K562 (cell line): ENCODE measurements at regions not wholly inside any gene's neighbourhood (a gene's known extent, or its start where the extent isn't known, plus 50 kb on each side); places are given as distances from the start of the nearest gene placed in this dataset.

Experiments
- ARID2 ChIP-seq: fragments of 450-650 bp; IDR thresholded peaks from 2 replicates; pipeline ENCODE4 v1.6.1; 2017; ENCODE audit warnings: antibody characterized with exemption, mild to moderate bottlenecking
- CBX1 ChIP-seq: sonication (generic); IDR thresholded peaks from 2 replicates; pipeline ENCODE4 v1.6.1; 2016; ENCODE audit warnings: antibody characterized with exemption, low read depth, mild to moderate bottlenecking
- DDX20 ChIP-seq: fragments of 450-650 bp; IDR thresholded peaks from 2 replicates; pipeline ENCODE4 v1.6.1; 2016; ENCODE audit warnings: missing genetic modification characterization, low read depth, mild to moderate bottlenecking, missing compliant biosample characterization, moderate library complexity
- EP300 ChIP-seq: IDR thresholded peaks from 2 replicates; pipeline ENCODE4 v1.6.1; 2012; ENCODE audit warnings: low read length, improper control_type of control experiment
- HDAC3 ChIP-seq: fragments of 450-650 bp; IDR thresholded peaks from 2 replicates; pipeline ENCODE4 v1.6.1; 2018; ENCODE audit warnings: borderline replicate concordance, mild to moderate bottlenecking, moderate library complexity; ENCODE audit not compliant: partially characterized antibody
- KLF16 ChIP-seq: IDR thresholded peaks from 2 replicates; pipeline ENCODE4 v1.6.1; 2016; ENCODE audit warnings: antibody characterized with exemption
- NBN ChIP-seq: fragments of 450-650 bp; IDR thresholded peaks from 2 replicates; pipeline ENCODE4 v1.6.1; 2016; ENCODE audit warnings: low read depth, mild to moderate bottlenecking
- PHF8 ChIP-seq: fragments of 200-600 bp; sonication (generic); IDR thresholded peaks from 2 replicates; pipeline ENCODE4 v1.6.1; 2012; ENCODE audit warnings: mixed run types, mild to moderate bottlenecking, inconsistent platforms, low read length, moderate library complexity, borderline replicate concordance
- RBM22 ChIP-seq: fragments of 200-400 bp; formaldehyde crosslinking; IDR thresholded peaks from 2 replicates; pipeline ENCODE4 v1.6.1; 2018; ENCODE audit warnings: low read length, low read depth; ENCODE audit not compliant: poor library complexity, severe bottlenecking
- TAF15 ChIP-seq: fragments of 200-400 bp; formaldehyde crosslinking; IDR thresholded peaks from 2 replicates; pipeline ENCODE4 v1.6.1; 2017; ENCODE audit warnings: mild to moderate bottlenecking, low read depth, low read length, moderate library complexity
- ZNF224 ChIP-seq: sonication (generic); formaldehyde crosslinking; IDR thresholded peaks from 2 replicates; pipeline ENCODE4 v1.8.0; 2022; ENCODE audit warnings: mild to moderate bottlenecking, missing genetic modification reagents
- ZNF717 ChIP-seq: fragments of 250-450 bp; sonication (Bioruptor Pico); IDR thresholded peaks from 2 replicates; pipeline ENCODE4 v1.5.0; 2021
- ZNF766 ChIP-seq: fragments of 200-800 bp; sonication (Bioruptor generic); conservative IDR thresholded peaks from 2 replicates; pipeline ENCODE4 v1.6.1; 2016; ENCODE audit warnings: missing genetic modification characterization, missing compliant biosample characterization
- TF ChIP-seq, protein P1 (sequence below), 2 experiments: IDR thresholded peaks; 2 replicates each; pipeline ENCODE4 v1.6.1; 2012; ENCODE audit warnings: improper control_type of control experiment in 2 of 2, low read depth in 2 of 2, low read length in 2 of 2, borderline replicate concordance in 1 of 2
- TF ChIP-seq, protein P2 (sequence below): fragments of 250-450 bp; sonication (Bioruptor Pico); IDR thresholded peaks from 2 replicates; pipeline ENCODE4 v1.4.0; 2020
- TF ChIP-seq, protein P3 (sequence below): fragments of 250-450 bp; sonication (Bioruptor Pico); IDR thresholded peaks from 2 replicates; pipeline ENCODE4 v1.5.1; 2021; ENCODE audit warnings: mild to moderate bottlenecking
- TF ChIP-seq, protein P4 (sequence below): fragments of 250-450 bp; sonication (Bioruptor Pico); IDR thresholded peaks from 2 replicates; pipeline ENCODE4 v1.4.0; 2020

DNA sequence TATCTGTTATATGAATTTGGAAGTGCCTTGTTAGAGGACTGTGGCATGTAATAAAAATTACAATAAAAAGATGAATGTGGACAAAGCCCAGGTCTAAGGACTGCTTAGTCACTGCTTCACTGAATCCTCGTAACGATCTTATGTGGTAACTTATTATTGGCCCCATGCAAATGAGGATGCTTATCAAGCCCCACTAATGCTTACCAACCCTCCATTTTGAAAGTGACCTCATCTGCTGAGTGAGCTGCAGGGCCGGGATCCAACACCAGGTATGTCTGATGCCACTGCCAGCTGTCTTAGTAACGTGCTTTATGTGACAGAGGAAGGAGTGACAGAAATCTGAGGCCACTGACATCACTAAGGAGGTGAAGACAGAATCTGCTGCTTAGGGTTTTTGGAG lies 65.3 kb upstream of the CCDC85A start (continued):
- TF ChIP-seq, protein P1, sequence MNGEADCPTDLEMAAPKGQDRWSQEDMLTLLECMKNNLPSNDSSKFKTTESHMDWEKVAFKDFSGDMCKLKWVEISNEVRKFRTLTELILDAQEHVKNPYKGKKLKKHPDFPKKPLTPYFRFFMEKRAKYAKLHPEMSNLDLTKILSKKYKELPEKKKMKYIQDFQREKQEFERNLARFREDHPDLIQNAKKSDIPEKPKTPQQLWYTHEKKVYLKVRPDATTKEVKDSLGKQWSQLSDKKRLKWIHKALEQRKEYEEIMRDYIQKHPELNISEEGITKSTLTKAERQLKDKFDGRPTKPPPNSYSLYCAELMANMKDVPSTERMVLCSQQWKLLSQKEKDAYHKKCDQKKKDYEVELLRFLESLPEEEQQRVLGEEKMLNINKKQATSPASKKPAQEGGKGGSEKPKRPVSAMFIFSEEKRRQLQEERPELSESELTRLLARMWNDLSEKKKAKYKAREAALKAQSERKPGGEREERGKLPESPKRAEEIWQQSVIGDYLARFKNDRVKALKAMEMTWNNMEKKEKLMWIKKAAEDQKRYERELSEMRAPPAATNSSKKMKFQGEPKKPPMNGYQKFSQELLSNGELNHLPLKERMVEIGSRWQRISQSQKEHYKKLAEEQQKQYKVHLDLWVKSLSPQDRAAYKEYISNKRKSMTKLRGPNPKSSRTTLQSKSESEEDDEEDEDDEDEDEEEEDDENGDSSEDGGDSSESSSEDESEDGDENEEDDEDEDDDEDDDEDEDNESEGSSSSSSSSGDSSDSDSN (IDR thresholded peaks at IDR 0.05; ENCODE audit: borderline replicate concordance in 1 of 2, low read depth in 2 of 2, low read length in 2 of 2), result no peak
- no peak for TF ChIP-seq KLF16
- TF ChIP-seq EP300, result no peak
- no peak for TF ChIP-seq ZNF224 (CRISPR knock-in tag)
- TF ChIP-seq, protein P2, sequence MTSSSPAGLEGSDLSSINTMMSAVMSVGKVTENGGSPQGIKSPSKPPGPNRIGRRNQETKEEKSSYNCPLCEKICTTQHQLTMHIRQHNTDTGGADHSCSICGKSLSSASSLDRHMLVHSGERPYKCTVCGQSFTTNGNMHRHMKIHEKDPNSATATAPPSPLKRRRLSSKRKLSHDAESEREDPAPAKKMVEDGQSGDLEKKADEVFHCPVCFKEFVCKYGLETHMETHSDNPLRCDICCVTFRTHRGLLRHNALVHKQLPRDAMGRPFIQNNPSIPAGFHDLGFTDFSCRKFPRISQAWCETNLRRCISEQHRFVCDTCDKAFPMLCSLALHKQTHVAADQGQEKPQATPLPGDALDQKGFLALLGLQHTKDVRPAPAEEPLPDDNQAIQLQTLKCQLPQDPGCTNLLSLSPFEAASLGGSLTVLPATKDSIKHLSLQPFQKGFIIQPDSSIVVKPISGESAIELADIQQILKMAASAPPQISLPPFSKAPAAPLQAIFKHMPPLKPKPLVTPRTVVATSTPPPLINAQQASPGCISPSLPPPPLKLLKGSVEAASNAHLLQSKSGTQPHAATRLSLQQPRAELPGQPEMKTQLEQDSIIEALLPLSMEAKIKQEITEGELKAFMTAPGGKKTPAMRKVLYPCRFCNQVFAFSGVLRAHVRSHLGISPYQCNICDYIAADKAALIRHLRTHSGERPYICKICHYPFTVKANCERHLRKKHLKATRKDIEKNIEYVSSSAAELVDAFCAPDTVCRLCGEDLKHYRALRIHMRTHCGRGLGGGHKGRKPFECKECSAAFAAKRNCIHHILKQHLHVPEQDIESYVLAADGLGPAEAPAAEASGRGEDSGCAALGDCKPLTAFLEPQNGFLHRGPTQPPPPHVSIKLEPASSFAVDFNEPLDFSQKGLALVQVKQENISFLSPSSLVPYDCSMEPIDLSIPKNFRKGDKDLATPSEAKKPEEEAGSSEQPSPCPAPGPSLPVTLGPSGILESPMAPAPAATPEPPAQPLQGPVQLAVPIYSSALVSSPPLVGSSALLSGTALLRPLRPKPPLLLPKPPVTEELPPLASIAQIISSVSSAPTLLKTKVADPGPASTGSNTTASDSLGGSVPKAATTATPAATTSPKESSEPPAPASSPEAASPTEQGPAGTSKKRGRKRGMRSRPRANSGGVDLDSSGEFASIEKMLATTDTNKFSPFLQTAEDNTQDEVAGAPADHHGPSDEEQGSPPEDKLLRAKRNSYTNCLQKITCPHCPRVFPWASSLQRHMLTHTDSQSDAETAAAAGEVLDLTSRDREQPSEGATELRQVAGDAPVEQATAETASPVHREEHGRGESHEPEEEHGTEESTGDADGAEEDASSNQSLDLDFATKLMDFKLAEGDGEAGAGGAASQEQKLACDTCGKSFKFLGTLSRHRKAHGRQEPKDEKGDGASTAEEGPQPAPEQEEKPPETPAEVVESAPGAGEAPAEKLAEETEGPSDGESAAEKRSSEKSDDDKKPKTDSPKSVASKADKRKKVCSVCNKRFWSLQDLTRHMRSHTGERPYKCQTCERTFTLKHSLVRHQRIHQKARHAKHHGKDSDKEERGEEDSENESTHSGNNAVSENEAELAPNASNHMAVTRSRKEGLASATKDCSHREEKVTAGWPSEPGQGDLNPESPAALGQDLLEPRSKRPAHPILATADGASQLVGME, result no peak
- no peak for TF ChIP-seq DDX20 (tag)
- no peak for TF ChIP-seq CBX1
- TF ChIP-seq HDAC3, result no peak
- TF ChIP-seq ARID2, result no peak
- no peak for TF ChIP-seq ZNF766
- TF ChIP-seq, protein P3, sequence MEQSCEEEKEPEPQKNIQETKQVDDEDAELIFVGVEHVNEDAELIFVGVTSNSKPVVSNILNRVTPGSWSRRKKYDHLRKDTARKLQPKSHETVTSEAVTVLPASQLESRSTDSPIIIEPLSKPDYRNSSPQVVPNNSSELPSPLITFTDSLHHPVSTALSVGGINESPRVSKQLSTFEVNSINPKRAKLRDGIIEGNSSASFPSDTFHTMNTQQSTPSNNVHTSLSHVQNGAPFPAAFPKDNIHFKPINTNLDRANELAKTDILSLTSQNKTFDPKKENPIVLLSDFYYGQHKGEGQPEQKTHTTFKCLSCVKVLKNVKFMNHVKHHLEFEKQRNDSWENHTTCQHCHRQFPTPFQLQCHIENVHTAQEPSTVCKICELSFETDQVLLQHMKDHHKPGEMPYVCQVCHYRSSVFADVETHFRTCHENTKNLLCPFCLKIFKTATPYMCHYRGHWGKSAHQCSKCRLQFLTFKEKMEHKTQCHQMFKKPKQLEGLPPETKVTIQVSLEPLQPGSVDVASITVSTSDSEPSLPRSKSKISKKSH (CRISPR knock-in tag), result no peak
- TF ChIP-seq, protein P4, sequence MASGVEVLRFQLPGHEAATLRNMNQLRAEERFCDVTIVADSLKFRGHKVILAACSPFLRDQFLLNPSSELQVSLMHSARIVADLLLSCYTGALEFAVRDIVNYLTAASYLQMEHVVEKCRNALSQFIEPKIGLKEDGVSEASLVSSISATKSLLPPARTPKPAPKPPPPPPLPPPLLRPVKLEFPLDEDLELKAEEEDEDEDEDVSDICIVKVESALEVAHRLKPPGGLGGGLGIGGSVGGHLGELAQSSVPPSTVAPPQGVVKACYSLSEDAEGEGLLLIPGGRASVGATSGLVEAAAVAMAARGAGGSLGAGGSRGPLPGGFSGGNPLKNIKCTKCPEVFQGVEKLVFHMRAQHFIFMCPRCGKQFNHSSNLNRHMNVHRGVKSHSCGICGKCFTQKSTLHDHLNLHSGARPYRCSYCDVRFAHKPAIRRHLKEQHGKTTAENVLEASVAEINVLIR (CRISPR knock-in tag), result no peak
- TF ChIP-seq NBN, result no peak
- no peak for TF ChIP-seq RBM22
- TF ChIP-seq PHF8, result no peak
- no peak for TF ChIP-seq ZNF717 (CRISPR knock-in tag)
- no peak for TF ChIP-seq TAF15
